Esophagus squamous epithelium (tissue), 5 donors: ENCODE measurements at regions not wholly inside any gene's neighbourhood (a gene's known extent, or its start where the extent isn't known, plus 50 kb on each side); places are given as distances from the start of the nearest gene placed in this dataset.

Experiments used
- DNase-seq: peaks from one replicate; lab custom pipeline; 2025; lab: John Stamatoyannopoulos, UW
- H3K27ac ChIP-seq, 4 donors: fragments of 200-600 bp; sonication (generic); one replicate each; pipeline ENCODE4 v1.5.1; 2016 to 2019; ENCODE audit warnings: mild to moderate bottlenecking in 1 of 4
- H3K27me3 ChIP-seq, 4 donors: fragments of 200-600 bp; sonication (generic); 1 replicate in 3 of 4; 2 replicates in 1 of 4; pipeline versions ENCODE4 v1.5.1 to v1.6.0; 2017 to 2021; ENCODE audit warnings: antibody characterized with exemption in 1 of 4
- H3K36me3 ChIP-seq, 3 donors: fragments of 200-600 bp; sonication (generic); one replicate each; pipeline ENCODE4 v1.5.1; 2016 to 2019
- H3K4me1 ChIP-seq, 3 donors: fragments of 200-600 bp; sonication (generic); one replicate each; pipeline ENCODE4 v1.5.1; 2017 to 2019
- H3K4me3 ChIP-seq, 4 donors: fragments of 200-600 bp; sonication (generic); 1 replicate in 3 of 4; 2 replicates in 1 of 4; pipeline ENCODE4 v1.5.1; 2016 to 2019; ENCODE audit warnings: mild to moderate bottlenecking in 2 of 4, moderate library complexity in 1 of 4
- H3K9me3 ChIP-seq, 3 donors: fragments of 200-600 bp; sonication (generic); one replicate each; pipeline ENCODE4 v1.5.1; 2016 to 2019
- CTCF ChIP-seq, 6 experiments: fragments of 450-650 bp in 4 of 6; fragments of 200-600 bp in 2 of 6; sonication (generic) in 2 of 6; IDR thresholded peaks; one replicate each; pipeline ENCODE4 v1.5.1; 2016 to 2019; ENCODE audit warnings: antibody characterized with exemption in 6 of 6, mild to moderate bottlenecking in 4 of 6, moderate library complexity in 4 of 6
- POLR2A ChIP-seq, 4 donors: fragments of 450-650 bp; IDR thresholded peaks; one replicate each; pipeline ENCODE4 v1.6.1; 2017; ENCODE audit warnings: antibody characterized with exemption in 4 of 4, mild to moderate bottlenecking in 4 of 4, moderate library complexity in 3 of 4
- WGBS, 2 donors: methylation state at CpG; one replicate each; pipeline ENCODE4 v1.1.5; 2018; 5-methylcytosine and 5-hydroxymethylcytosine counted together
- intact Hi-C: fragments of 100-400 bp; cut with DNase I; formaldehyde crosslinking; loops from one replicate; pipeline ENCODE4 v1.15.0; 2022
- donor health status: DM: yes; HTN: yes; CAD: no.

- Histone ChIP-seq H3K27ac (peak overlapping the region in 1 of 4 donors; percentile 8), H3K4me3 (no peak overlapping the region), H3K9me3 (no peaks in the 10 kb centered on the region), H3K4me1 (peaks cover 0 to 4% (median 0%) of the 10 kb centered on the region in 3 donors), H3K36me3 (no peaks in the 10 kb centered on the region), H3K27me3 (peaks cover 0 to 3% (median 0%) of the 10 kb centered on the region in 4 donors)
- DNase-seq: no peak
- WGBS, 2 donors: 33 to 56% methylated on average over 7 of the region's 7 CpGs
- intact Hi-C loops: no loop called here
- TF ChIP-seq CTCF (IDR thresholded peaks at IDR 0.05) (no peak), POLR2A (IDR thresholded peaks at IDR 0.05) (no peak)
Observed at GRCh38 chr7:46220066-46220630, 299.1 kb upstream of the IGFBP3 start.

- H3K27ac ChIP-seq: no peak overlapping the region
- H3K4me3 ChIP-seq: no peak overlapping the region
- intact Hi-C loops: no loop called here
- no peaks in the 10 kb centered on the region for H3K27me3 ChIP-seq
- no peaks in the 10 kb centered on the region for H3K36me3 ChIP-seq
- H3K9me3 ChIP-seq: no peaks in the 10 kb centered on the region
- WGBS, 2 donors: 67 to 74% methylated on average over 9 of the region's 9 CpGs
- peaks cover 0 to 4% (median 0%) of the 10 kb centered on the region in 3 donors for H3K4me1 ChIP-seq
- DNase-seq: no peak
- TF ChIP-seq POLR2A (IDR thresholded peaks at IDR 0.05): no peak
- TF ChIP-seq CTCF (IDR thresholded peaks at IDR 0.05): no peak
Observed at GRCh38 chr7:46218461-46219200, 297.6 kb upstream of the IGFBP3 start.

GRCh38 chr7:46215987-46216567 lies 295.0 kb upstream of the IGFBP3 start:
- WGBS, 2 donors: 69 to 85% methylated on average over 11 to 15 of the region's 15 CpGs
- intact Hi-C loops: no loop called here
- no peaks in the 10 kb centered on the region for H3K36me3 ChIP-seq
- H3K27me3 ChIP-seq: no peaks in the 10 kb centered on the region
- no peak for DNase-seq
- no peak overlapping the region for H3K27ac ChIP-seq
- H3K4me3 ChIP-seq: no peak overlapping the region
- TF ChIP-seq POLR2A (IDR thresholded peaks at IDR 0.05) (no peak), CTCF (IDR thresholded peaks at IDR 0.05) (no peak)
- H3K9me3 ChIP-seq: no peaks in the 10 kb centered on the region
- H3K4me1 ChIP-seq: peaks cover 0 to 4% (median 0%) of the 10 kb centered on the region in 3 donors

GRCh38 chr7:46214526-46214925 lies 293.5 kb upstream of the IGFBP3 start:
- intact Hi-C loops: no loop called here
- WGBS, 2 donors: 75 to 91% methylated on average over 1 of the region's 1 CpG

More at GRCh38 chr7:46214526-46214925, 293.5 kb upstream of the IGFBP3 start:
- no peak overlapping the region for H3K4me3 ChIP-seq
- no peak for DNase-seq
- H3K27ac ChIP-seq: no peak overlapping the region
- H3K27me3 ChIP-seq: no peaks in the 10 kb centered on the region
- H3K4me1 ChIP-seq: no peaks in the 10 kb centered on the region
- TF ChIP-seq CTCF (IDR thresholded peaks at IDR 0.05) (no peak), POLR2A (IDR thresholded peaks at IDR 0.05) (no peak)
- H3K36me3 ChIP-seq: no peaks in the 10 kb centered on the region
- H3K9me3 ChIP-seq: no peaks in the 10 kb centered on the region
